Ascending aorta (tissue), 2 donors: ENCODE measurements at regions not wholly inside any gene's neighbourhood (a gene's known extent, or its start where the extent isn't known, plus 50 kb on each side); places are given as distances from the start of the nearest gene placed in this dataset.
"Not testable (repeated sequence)": the region's sequence is repeated elsewhere in the genome, so short reads cannot be mapped to it uniquely, and the experiment has no call there.

Experiments
- DNase-seq, 2 donors: peaks; one replicate each; pipeline ENCODE4 v3.0.0-alpha.2; 2019; ENCODE audit warnings: low spot score in 2 of 2
- H3K27ac ChIP-seq, 2 donors: fragments of 200-600 bp; sonication (generic); one replicate each; pipeline ENCODE4 v1.5.1; 2016 to 2017; ENCODE audit warnings: mild to moderate bottlenecking in 1 of 2
- H3K27me3 ChIP-seq: fragments of 200-600 bp; sonication (generic); one replicate; pipeline ENCODE4 v1.5.1; 2017
- H3K36me3 ChIP-seq, 2 donors: fragments of 200-600 bp; sonication (generic); one replicate each; pipeline ENCODE4 v1.5.1; 2016
- H3K4me1 ChIP-seq, 2 donors: fragments of 200-600 bp; sonication (generic); one replicate each; pipeline ENCODE4 v1.5.1; 2016 to 2017; ENCODE audit warnings: mild to moderate bottlenecking in 1 of 2
- H3K4me3 ChIP-seq, 2 donors: fragments of 200-600 bp; sonication (generic); one replicate each; pipeline ENCODE4 v1.5.1; 2016 to 2017; ENCODE audit warnings: mild to moderate bottlenecking in 1 of 2
- H3K9me3 ChIP-seq, 2 donors: fragments of 200-600 bp; sonication (generic); one replicate each; pipeline ENCODE4 v1.5.1; 2016
- intact Hi-C: fragments of 100-400 bp; cut with DNase I; formaldehyde crosslinking; loops from one replicate; pipeline ENCODE4 v1.15.1; 2023
- TF ChIP-seq, protein P1 (sequence below), 3 experiments: fragments of 200-600 bp in 2 of 3; fragments of 450-650 bp in 1 of 3; sonication (generic) in 2 of 3; IDR thresholded peaks; one replicate each; pipeline ENCODE4 v1.5.1; 2016 to 2019; ENCODE audit warnings: antibody characterized with exemption in 3 of 3, mild to moderate bottlenecking in 1 of 3, moderate library complexity in 1 of 3

DNA sequence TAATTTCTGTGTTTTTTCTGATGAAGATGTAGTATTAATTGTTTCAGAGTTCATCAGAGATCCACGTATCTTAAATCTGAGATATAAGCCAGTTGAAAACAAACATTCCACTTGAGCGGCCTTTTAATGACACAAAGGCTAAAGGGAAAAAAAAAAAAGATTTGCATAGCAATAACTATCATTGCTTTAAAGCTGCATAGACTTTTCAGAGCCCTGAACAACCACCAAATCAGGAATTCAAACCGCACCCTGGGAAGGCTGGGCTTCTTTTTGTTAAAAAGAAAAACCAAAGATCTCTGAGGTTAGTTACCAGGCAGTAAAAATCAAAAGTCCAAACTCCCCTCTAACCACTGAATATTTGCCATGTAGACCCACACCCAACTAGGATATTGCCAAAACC lies 206.0 kb downstream of the HHIP start:
- intact Hi-C loops = no loop called here
- TF ChIP-seq, protein P1, sequence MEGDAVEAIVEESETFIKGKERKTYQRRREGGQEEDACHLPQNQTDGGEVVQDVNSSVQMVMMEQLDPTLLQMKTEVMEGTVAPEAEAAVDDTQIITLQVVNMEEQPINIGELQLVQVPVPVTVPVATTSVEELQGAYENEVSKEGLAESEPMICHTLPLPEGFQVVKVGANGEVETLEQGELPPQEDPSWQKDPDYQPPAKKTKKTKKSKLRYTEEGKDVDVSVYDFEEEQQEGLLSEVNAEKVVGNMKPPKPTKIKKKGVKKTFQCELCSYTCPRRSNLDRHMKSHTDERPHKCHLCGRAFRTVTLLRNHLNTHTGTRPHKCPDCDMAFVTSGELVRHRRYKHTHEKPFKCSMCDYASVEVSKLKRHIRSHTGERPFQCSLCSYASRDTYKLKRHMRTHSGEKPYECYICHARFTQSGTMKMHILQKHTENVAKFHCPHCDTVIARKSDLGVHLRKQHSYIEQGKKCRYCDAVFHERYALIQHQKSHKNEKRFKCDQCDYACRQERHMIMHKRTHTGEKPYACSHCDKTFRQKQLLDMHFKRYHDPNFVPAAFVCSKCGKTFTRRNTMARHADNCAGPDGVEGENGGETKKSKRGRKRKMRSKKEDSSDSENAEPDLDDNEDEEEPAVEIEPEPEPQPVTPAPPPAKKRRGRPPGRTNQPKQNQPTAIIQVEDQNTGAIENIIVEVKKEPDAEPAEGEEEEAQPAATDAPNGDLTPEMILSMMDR (IDR thresholded peaks at IDR 0.05) = no peak
- no peak overlapping the region for H3K27ac ChIP-seq
- no peak for DNase-seq
- no peaks in the 10 kb centered on the region for H3K36me3 ChIP-seq
- no peak overlapping the region for H3K4me3 ChIP-seq
- no peaks in the 10 kb centered on the region for H3K4me1 ChIP-seq
- H3K27me3 ChIP-seq = no peaks in the 10 kb centered on the region
- H3K9me3 ChIP-seq = no peaks in the 10 kb centered on the region

- TF ChIP-seq, protein P1 (IDR thresholded peaks at IDR 0.05) = no peak
- no peak overlapping the region for H3K4me3 ChIP-seq
- no peaks in the 10 kb centered on the region for H3K27me3 ChIP-seq
- intact Hi-C loops = no loop called here
- H3K9me3 ChIP-seq = peaks cover 0 to 9% of the 10 kb centered on the region in 2 donors
- H3K4me1 ChIP-seq = no peaks in the 10 kb centered on the region
- no peak for DNase-seq
- H3K27ac ChIP-seq = no peak overlapping the region
- H3K36me3 ChIP-seq = no peaks in the 10 kb centered on the region
These were observed 215.5 kb downstream of the HHIP start for GRCh38 chr4:144861471-144861870.

GRCh38 chr4:144862210-144862609 lies 216.3 kb downstream of the HHIP start:
- intact Hi-C loops = no loop called here
- Histone ChIP-seq H3K27ac (no peak overlapping the region), H3K4me3 (no peak overlapping the region), H3K36me3 (no peaks in the 10 kb centered on the region), H3K9me3 (peaks cover 0 to 9% of the 10 kb centered on the region in 2 donors), H3K27me3 (no peaks in the 10 kb centered on the region), H3K4me1 (no peaks in the 10 kb centered on the region)
- no peak for DNase-seq
- TF ChIP-seq, protein P1 (IDR thresholded peaks at IDR 0.05) = no peak

DNA sequence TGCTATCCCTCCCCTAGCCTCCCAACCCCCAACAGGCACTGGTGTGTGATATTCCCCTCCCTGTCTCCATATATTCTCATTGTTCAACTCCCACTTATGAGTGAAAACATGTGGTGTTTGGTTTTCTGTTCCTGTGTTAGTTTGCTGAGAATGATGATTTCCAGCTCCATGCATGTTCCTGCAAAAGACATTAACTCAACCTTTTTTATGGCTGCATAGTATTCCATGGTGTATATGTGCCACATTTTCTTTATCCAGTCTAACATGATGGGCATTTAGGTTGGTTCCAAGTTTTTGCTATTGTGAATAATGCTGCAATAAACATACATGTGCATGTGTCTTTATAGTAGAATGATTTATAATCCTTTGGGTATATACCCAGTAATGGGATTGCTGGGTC lies 218.9 kb downstream of the HHIP start:
- H3K4me1 ChIP-seq, H3K9me3 ChIP-seq, H3K27ac ChIP-seq, intact Hi-C loops, DNase-seq, H3K4me3 ChIP-seq, H3K27me3 ChIP-seq, H3K36me3 ChIP-seq: not testable (repeated sequence)

GRCh38 chr4:144868309-144868708 lies 222.4 kb downstream of the HHIP start:
- Histone ChIP-seq H3K36me3 (no peaks in the 10 kb centered on the region), H3K27me3 (no peaks in the 10 kb centered on the region), H3K4me1 (no peaks in the 10 kb centered on the region), H3K27ac (no peak overlapping the region), H3K9me3 (peaks cover 0 to 9% of the 10 kb centered on the region in 2 donors), H3K4me3 (no peak overlapping the region)
- TF ChIP-seq, protein P1 (IDR thresholded peaks at IDR 0.05) = no peak
- DNase-seq = no peak
- intact Hi-C loops = no loop called here

- TF ChIP-seq, protein P1 (IDR thresholded peaks at IDR 0.05) = no peak
- no peak for DNase-seq
- H3K9me3 ChIP-seq = no peaks in the 10 kb centered on the region
- H3K4me1 ChIP-seq = no peaks in the 10 kb centered on the region
- H3K27ac ChIP-seq = peak overlapping the region in 1 of 2 donors; percentile 40
- H3K36me3 ChIP-seq = no peaks in the 10 kb centered on the region
- H3K27me3 ChIP-seq = no peaks in the 10 kb centered on the region
- intact Hi-C loops = no loop called here
- H3K4me3 ChIP-seq = peak overlapping the region in 1 of 2 donors; percentile 40
These were observed 225.3 kb downstream of the ANAPC10 start for GRCh38 chr4:144872508-144873225.
